HG03469 (cell line): ENCODE measurements at regions not wholly inside any gene's neighbourhood (a gene's known extent, or its start where the extent isn't known, plus 50 kb on each side); places are given as distances from the start of the nearest gene placed in this dataset.

Source experiments
- ATAC-seq: cut with Tn5 transposase; IDR thresholded peaks from one replicate; pipeline ENCODE4 v1.9.1; 2021; ENCODE audit warnings: mild to moderate bottlenecking, moderate library complexity, moderate number of reproducible peaks; ENCODE audit not compliant: unreplicated experiment

DNA sequence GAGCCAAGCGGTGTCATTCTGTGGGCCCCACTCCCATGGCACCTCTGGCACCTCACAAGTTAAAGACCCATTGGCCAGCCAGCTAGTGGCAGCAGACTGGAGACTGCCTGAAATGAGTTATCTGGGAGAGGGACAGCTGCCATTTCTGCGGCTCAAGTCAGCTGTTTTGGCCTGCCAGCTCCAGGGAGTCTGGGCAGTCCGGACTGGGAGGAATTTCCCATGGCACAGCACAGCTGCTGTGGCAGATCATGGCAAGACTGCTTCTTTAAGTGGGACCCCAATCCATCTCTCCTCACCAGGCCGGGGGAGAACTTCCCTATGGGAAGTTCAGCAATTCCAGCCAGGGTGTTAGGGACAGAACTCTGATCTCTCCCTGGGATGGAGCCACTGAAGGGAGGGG lies 2187.6 kb upstream of the CELF4 start:
- no peak for ATAC-seq

DNA sequence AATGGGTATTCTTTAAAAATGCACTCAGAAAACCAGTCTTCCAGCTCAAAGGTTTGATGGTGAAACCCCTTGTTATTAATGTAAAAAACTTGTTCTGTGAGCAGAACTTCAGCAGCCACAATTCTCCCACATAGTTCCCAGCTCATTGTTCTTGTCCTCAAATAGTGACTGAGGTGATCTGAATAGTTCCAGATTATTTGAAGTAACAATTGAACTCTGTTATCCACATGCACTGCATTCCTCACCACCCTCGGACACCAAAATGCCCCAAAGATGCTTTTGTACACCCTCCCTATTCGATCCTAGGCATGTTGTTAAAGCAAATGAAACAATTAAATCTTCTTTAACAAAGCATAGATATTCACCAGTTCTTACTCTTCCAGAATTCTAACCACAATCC lies 2186.8 kb upstream of the CELF4 start:
- ATAC-seq, result no peak

DNA sequence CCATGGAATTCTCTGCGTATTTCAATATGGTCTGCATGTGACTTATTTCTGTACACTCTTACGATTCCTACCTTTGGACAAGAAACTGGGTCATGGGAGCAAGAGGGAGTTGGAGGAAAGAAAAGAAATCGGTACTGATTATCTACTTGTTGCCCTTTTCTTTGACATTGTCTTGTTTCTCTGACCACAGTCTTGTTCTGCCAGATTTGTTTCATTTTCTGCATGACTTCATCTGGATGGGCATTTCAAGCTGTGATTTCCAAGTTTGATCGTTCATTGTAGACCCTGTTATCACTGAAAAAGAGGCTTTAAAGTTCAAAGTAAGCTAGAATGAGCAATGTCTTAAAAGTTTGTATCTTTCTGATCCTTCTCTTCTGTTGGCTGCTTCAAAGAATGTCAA lies 2186.3 kb upstream of the CELF4 start:
- no peak for ATAC-seq

DNA sequence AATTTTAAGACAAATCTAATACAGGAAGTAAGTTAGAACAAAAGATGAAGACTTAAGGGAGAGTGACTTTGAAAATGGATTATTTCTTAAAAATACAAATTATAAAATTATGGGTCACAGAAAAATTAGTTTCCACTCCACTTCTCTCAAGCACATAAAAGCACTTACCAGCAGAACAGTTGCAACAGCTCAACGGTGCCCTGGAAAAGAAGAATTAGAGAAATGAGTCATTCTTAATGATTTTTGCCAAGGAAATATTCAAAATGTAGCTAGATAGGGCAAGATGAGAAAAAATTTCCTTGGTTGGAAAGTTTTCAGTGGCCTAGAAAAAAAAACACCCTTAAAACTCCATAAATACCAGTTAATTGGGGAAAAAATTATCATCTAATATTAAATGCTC lies 2185.6 kb upstream of the CELF4 start:
- no peak for ATAC-seq

DNA sequence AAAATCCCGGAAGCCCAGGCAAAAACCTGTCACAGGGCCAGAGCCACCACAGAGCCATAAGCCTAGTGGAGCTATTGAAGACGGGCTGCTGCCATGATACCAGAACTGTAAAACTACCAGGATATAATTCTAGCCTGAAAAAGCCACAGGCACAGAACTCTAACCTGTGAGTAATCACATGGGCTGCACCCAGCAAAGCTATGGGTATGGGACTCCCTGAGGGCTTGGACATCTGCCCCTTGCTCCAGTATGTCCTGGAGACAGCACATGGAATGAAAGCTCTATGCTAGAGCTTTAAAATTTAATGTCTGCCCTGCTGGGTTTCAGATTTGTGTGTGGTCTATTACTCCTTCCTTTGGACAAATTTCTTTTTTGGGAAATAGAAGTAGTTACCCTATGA lies 2183.6 kb upstream of the CELF4 start:
- ATAC-seq, result no peak

DNA sequence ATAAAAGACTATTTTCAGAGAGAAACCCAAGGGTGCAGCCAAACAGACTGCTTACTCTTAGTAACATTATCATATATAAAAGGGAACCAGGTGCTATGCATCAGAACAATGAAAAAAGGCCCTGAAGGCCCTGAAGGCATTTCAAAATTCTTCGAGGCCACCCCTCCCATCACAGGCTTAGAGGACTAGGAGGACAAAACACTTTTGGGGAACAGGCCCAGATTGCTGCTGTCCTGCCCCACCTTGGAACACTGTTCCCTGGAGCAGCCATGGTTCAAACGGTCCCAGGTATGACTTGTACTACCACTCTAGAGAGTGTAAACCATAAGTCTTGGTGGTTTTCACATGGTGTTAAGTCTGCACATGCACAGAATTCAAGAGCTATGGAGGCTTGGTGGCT lies 2183.1 kb upstream of the CELF4 start:
- no peak for ATAC-seq

DNA sequence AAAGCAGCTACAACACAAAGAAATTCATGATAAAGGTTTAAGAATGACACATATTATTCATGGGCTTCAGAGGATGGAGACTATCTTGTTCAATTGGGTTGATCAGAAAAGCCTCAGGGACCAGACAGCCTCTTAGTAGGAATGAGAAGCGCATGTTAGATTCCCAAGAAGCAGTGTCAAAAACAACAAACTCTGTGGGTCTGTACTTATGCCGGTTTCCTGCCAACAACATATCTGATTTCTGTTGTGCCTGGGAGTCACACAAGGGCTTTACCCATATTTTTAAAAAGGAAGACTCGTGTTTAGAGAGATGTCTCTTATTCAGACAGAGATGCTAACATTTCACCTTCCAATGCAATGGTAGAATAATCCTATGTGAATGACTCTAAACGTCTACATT lies 2180.6 kb upstream of the CELF4 start:
- ATAC-seq, result no peak

DNA sequence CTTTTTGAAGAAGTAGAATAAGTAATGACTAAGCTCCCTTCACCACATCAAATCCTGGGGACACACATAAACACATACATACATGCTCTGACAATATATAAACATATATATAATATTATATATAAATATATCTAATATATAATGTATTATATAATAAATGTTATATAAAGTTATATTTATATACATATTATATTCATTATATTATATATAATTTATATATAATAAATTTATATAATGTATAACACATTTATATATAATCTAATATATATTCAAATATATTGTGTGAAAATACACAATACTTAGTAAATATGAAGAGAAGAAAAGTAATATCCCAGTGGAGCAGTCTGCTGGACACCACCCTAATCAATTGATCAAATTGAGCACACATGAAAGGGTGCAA lies 2177.9 kb upstream of the CELF4 start:
- no peak for ATAC-seq

DNA sequence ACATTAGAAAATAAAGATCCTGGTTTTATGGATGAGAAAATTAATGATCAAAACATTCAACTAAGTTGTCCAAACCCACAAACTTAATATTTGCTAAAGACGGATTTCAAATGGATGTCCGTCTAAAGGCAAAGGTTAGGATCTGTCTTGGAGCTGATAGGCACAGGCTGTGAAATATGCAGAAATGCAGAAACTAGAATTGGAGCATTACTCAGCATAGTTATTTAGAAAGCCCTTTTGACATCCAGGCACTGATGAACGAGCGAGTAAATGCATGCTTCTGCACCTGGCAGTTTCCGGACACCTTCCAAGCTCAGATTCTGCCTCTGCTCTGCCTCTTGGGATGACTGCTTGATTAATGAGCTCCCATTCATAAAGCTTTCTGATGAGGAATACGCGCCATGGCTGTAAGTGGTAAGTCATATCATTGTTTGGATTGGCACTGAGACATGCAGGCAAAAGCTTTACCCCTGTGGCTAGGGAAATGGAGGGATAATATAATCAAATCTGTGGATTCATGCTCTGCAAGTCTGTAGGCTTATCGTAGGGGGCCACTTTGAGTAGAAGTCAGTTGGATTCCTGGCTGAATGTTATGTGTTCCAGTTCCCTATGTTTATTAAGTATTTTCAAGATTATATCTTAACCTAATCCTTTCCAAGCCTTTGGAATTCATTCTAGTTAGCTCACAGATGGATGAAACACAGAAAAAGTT lies 2176.3 kb upstream of the CELF4 start:
- ATAC-seq, result no peak

DNA sequence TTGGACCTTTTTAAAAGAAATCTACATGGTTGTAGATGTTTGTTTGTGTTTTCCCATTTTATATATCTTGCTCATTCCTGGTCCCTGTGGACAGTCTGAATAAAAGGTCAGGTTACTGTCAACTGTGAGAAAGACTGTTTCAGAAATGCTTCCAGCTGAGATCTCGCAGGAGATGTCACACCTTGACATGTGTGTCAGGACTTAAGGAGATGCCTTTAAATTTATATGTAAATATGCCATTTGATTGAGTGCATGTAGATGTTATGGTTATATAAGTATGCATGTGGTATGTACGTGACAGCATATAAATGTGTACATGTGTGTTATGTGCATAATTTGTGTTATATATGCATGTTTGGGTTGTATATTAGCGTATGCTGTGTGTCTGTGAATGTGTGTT lies 2172.3 kb upstream of the CELF4 start:
- ATAC-seq, result no peak

DNA sequence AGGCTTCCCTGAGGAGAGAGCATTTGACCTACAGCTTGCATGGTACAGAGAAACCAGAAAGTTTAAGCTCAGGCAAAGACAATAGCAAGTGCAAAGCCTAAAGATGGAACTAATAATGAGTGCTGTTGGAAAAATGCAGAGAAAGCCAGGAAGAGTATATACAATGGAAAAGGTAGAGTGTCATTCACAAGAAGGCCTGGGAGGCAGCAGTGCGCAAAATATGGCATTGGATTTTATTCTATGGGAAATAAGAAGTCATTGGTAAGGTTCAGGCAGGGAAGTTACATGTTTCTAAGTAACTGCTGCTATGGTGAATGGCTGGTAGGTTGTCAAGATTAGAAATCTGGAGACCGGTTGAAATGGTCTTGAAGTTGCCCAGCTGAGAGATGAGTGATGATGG lies 2167.3 kb upstream of the CELF4 start:
- ATAC-seq, result no peak

DNA sequence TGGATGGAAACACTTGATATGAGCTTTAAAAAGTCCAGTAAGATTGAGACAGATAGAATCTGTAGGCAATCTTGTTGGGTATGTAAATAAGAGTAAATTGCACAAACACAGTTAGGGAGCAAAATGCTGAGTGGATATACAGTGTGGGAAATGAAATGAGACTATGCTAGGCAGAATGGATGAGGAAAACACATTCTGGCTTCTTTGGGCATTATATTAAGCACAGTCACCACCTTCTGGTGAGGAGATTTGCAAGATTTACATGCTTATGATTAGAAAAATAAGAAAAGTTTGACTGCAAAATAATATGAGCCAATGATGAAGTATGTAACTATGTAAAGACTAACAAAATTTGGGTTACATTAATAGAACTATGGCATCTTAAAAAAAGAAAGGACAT lies 2165.0 kb upstream of the CELF4 start:
- ATAC-seq, result no peak

DNA sequence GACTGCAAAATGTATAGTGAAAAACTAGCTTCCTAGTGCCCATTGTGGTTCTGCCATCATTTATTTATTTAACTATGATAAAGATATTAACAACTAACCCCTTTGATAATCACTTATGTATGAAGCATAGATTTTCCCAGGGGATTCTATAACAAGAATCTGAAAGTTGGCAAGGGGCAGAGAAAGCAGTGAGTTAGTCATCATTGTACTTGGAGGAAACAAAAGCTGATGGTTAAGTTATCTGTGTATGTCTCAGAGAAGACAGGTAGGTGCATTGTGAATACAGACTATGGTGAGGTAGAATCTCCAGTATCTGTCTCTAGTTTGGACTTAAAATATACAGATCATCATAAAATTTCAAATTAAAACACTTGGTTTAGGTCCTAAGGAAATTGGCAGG lies 2159.1 kb upstream of the CELF4 start:
- ATAC-seq, result no peak

DNA sequence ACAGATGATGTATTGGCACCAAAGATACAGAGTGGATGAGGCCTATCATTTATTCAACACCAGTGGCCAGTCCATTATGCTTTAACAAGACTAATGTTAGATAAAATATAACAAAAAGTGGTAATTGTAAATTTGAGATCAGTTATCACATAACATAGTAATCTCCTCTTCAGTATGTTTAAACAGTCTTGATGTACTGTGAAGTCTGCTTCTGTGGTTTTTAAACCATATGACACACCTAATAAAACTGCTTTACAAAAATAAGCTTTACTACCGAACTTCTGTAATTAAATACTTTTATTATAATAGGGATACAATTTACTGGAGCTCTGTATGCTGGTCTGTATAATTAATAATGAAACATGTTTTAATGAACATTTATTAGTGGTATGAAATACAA lies 2156.1 kb upstream of the CELF4 start:
- no peak for ATAC-seq

DNA sequence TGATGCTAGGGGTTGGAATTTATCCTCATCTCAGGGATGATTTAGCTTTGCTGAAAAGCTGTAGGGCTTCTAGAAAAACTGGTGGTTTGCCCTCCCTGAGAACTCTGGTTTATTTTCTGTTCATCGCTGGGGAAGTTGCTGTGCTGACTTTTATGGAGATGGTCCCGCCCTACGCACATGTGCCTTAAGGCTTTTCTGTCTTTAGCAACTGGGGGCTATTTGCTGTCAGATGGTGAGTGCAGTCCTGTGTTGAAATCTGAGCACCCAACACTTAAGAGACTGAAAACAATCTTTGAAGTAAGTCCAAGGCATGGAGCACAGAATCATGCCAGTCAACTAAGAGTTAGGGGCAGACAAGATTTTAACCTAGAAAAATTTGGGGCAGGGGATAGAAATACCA lies 2148.4 kb upstream of the CELF4 start:
- no peak for ATAC-seq

DNA sequence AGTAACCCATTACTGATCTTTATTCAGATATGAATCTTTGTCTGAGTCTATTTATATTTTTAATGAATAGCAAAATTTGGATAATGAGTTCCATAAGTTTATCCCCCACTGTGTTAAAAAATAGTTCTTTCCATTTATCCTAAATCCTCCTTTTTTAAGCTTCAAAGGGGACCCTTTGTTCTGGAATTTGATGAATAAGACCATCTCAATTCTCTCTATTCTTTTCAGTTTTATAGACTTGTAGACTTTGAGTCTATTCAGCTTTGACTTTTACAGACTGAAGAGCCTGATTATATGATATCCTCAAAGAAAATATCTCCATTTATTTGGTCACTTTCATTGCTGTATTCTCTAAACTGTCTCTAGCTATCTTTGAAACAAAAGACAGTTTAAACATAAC lies 2146.1 kb upstream of the CELF4 start:
- ATAC-seq, result no peak

DNA sequence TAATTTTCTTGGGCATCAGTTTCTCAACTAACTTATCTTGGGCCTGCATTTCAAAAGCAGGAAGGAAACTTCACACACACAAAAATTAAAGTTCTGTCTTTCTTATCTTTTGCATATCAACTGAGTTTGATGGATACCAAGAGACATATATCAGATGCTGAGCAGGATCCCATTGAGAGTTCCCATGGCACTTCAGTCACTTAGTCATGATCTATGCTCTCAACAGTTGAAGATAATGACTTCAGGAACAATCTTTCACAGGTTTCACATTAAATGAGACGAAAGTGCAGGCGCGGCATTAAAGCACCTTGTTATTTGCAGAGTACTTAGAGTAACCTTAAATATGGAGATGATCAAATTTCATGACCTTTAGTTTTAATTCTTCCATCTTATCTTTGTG lies 2139.8 kb upstream of the CELF4 start:
- ATAC-seq, result no peak

DNA sequence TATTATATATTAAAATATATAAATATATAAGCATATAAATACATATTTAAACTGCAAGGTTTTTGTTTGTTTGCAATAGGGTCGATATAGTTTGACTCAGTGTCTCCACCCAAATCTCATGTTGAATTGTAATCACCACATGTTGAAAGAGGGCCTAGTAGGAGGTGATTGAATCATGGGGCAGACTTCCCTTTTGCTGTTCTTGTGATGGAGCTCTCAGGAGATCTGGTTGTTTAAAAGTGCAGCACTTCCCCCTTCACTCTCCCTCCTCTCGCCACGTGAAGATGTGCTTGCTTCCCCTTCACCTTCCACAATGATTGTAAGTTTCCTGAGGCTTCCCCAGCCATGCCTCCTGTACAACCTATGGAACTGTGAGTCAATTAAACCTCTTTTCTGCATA lies 2137.3 kb upstream of the CELF4 start:
- ATAC-seq, result no peak

DNA sequence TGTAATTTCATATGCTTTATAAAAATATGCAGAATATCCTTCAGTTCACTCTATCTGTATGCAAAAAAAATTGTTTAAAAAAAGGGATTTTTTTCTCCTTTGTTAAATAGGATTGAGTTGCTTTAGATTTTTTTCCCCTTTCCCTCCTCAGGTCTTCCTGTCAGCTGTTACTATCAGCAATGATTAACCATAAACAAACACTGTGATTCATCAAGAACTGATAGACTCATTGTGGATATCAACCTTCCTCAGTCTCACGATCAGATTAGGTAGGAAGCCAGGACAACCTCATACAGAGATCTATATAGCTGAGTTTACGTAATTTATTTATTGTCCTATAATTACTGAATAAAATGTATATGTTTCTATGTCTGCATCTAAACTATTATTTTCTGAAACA lies 2136.2 kb upstream of the CELF4 start:
- ATAC-seq, result no peak

DNA sequence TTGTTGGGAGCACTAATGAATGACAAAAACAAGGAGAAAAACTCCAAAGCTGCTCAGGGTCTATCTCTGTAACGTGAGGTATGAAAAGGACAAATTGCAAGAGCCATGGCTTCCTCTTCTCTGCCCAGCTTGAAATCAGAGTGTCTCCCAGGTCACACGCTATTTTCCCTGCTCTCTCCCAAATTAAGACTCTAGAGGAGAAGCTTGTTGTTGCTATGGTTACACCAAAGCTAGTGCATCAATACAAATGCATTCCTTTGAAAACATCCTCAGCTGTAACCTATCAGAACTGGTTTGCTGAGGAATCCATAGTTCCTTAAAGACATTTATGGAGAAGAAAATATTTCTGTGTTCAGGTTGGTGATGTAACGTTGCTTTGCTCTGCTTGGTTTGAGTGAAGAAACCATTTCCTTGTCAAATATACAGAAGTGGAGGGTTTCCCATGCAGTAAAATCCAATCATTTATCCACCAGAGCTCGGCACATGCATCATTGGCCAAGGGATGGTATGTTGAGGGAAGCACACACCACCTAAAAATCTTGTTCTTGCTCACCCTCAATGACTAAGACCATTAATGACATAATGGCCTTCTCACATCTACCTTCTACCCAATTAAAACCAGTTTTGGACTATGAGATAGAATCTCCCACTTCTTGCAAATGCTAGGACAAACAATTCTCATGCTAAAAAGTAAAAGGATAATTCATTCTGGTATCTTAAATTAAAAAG lies 2135.6 kb upstream of the CELF4 start:
- ATAC-seq, result no peak

DNA sequence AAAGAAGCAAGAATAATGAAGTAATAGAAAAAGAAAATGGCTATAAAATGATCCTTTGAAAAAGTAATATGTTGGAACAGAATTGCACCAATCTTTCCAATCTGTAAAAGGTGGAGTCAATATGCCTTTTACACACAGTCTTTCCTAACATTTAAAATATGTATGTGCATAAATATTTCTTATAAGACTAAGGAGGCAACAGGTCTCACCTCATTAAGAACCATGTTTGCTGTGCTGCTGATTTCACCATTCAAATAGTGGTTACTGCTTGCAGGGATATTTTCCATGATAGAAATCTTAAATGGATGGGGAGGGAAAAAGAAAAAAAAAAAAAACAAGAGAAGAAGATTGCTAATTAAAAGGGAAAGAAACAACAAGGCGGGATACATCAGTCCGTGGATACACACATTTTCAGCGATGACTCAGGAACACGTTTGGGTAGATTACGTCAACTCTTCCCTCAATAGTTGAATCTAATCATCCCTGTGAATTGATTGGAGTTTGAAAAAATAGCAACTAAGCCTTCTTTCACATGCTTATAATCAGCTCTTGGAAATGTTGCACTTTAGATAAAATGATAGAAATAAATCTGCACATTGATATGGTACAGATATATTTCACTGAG lies 2133.9 kb upstream of the CELF4 start:
- ATAC-seq, result no peak

DNA sequence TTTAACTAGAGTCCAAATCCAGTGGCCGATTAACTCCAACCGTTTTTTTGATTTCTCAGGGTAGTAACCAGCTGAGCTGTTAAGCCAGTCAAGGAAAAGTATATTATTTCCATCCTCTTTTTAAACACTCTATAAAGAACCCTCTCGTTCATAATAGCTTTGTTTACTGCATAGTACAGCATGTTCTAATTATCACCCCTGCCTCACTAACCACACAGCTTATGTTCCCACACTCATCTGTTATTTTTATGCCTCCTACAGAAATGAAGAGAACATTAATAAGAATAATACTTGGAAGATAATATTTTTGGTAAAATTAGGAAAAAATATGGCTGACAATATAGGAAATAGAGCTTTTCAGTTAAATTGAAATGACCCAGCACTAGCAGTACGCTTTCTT lies 2132.8 kb upstream of the CELF4 start:
- no peak for ATAC-seq
